Lower leg skin (tissue), 3 donors: ENCODE measurements at regions not wholly inside any gene's neighbourhood (a gene's known extent, or its start where the extent isn't known, plus 50 kb on each side); places are given as distances from the start of the nearest gene placed in this dataset.

Source experiments
- POLR2A ChIP-seq, 2 donors: fragments of 450-650 bp; IDR thresholded peaks; one replicate each; pipeline ENCODE4 v1.6.1; 2016 to 2017; ENCODE audit warnings: antibody characterized with exemption in 2 of 2, mild to moderate bottlenecking in 1 of 2, moderate library complexity in 1 of 2
- TF ChIP-seq, protein P1 (sequence below), 3 donors: fragments of 450-650 bp; IDR thresholded peaks; one replicate each; pipeline ENCODE4 v1.5.1; 2016; ENCODE audit warnings: antibody characterized with exemption in 3 of 3, mild to moderate bottlenecking in 3 of 3, moderate library complexity in 2 of 3

DNA sequence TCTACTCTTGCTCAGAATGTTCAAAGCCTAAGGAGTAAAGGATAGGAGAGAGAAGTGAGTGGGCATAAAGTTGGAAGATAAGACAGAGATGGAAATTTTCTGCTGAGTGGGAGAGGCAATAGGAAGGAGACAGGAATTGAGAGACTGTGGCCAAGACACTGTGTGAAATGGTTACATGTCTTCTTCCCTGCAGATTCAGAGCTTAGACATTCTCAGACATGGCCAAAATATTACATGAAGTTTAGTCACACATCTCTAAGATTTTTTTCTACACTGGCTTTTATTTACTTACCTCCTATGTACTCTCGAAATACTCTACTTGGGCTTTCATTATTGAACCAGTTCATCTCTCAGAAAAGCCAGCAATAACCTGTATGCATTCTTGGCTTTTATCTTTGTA is 363.0 kb upstream of the FANCL start:
- TF ChIP-seq, protein P1, sequence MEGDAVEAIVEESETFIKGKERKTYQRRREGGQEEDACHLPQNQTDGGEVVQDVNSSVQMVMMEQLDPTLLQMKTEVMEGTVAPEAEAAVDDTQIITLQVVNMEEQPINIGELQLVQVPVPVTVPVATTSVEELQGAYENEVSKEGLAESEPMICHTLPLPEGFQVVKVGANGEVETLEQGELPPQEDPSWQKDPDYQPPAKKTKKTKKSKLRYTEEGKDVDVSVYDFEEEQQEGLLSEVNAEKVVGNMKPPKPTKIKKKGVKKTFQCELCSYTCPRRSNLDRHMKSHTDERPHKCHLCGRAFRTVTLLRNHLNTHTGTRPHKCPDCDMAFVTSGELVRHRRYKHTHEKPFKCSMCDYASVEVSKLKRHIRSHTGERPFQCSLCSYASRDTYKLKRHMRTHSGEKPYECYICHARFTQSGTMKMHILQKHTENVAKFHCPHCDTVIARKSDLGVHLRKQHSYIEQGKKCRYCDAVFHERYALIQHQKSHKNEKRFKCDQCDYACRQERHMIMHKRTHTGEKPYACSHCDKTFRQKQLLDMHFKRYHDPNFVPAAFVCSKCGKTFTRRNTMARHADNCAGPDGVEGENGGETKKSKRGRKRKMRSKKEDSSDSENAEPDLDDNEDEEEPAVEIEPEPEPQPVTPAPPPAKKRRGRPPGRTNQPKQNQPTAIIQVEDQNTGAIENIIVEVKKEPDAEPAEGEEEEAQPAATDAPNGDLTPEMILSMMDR (IDR thresholded peaks at IDR 0.05), result no peak
- no peak for TF ChIP-seq POLR2A (IDR thresholded peaks at IDR 0.05)
